Calu3 (cell line): ENCODE measurements at regions not wholly inside any gene's neighbourhood (a gene's known extent, or its start where the extent isn't known, plus 50 kb on each side); places are given as distances from the start of the nearest gene placed in this dataset.

Experiments used
- BruUV-seq: library from RNA; stranded (reverse); fragments of 400-500 nt; replicated peaks from 2 replicates; lab custom pipeline; 2021; lab: Mats Ljungman, UMichigan
- CTCF ChIA-PET: fragments of 300-600 bp; sonication (Branson Sonifier 250); formaldehyde crosslinking; loops from one replicate; lab custom pipeline; 2022; ENCODE audit warnings: antibody characterized with exemption; lab: Charles Lee
- DNase-seq: peaks from one replicate; pipeline ENCODE4 v3.0.0; 2022
- H3K27ac Mint-ChIP-seq: one replicate; pipeline ENCODE4 v1.8.0; 2022; ENCODE audit warnings: mixed read lengths; ENCODE audit not compliant: unreplicated experiment
- H3K27me3 Mint-ChIP-seq: one replicate; pipeline ENCODE4 v1.8.0; 2022; ENCODE audit warnings: mixed read lengths; ENCODE audit not compliant: unreplicated experiment
- H3K36me3 Mint-ChIP-seq: one replicate; pipeline ENCODE4 v1.8.0; 2022; ENCODE audit warnings: mild to moderate bottlenecking, moderate library complexity, mixed read lengths; ENCODE audit not compliant: insufficient read depth, unreplicated experiment
- H3K4me1 Mint-ChIP-seq: one replicate; pipeline ENCODE4 v1.8.0; 2022; ENCODE audit warnings: mild to moderate bottlenecking, low read depth, mixed read lengths; ENCODE audit not compliant: unreplicated experiment
- H3K4me3 Mint-ChIP-seq: one replicate; pipeline ENCODE4 v1.8.0; 2022; ENCODE audit warnings: mild to moderate bottlenecking, low read depth, moderate library complexity, mixed read lengths; ENCODE audit not compliant: unreplicated experiment
- H3K9me3 Mint-ChIP-seq: one replicate; pipeline ENCODE4 v1.8.0; 2022; ENCODE audit warnings: low read depth, mixed read lengths; ENCODE audit not compliant: unreplicated experiment
- CTCF ChIP-seq: fragments of 200-600 bp; IDR thresholded peaks from one replicate; pipeline ENCODE4 v1.8.0; 2022; ENCODE audit warnings: antibody characterized with exemption; ENCODE audit not compliant: unreplicated experiment
- intact Hi-C: fragments of 100-400 bp; cut with micrococcal nuclease; formaldehyde crosslinking; loops from one replicate; pipeline ENCODE4 v1.10.0; 2022; ENCODE audit not compliant: unreplicated experiment

- no TSS peak for BruUV-seq
- no peak for TF ChIP-seq CTCF
- DNase-seq: no peak
- CTCF ChIA-PET: no interaction called here
- Mint-ChIP-seq H3K4me1 (no peaks in the 10 kb centered on the region), H3K27ac (no peak overlapping the region), H3K36me3 (no peaks in the 10 kb centered on the region), H3K9me3 (peaks cover 2% of the 10 kb centered on the region), H3K27me3 (no peaks in the 10 kb centered on the region), H3K4me3 (no peak overlapping the region)
- intact Hi-C loops: no loop called here
Measured at GRCh38 chrX:42459735-42460134, 318.2 kb downstream of the PPP1R2C start.

GRCh38 chrX:42456176-42456700, 321.7 kb downstream of the PPP1R2C start:
- Mint-ChIP-seq H3K4me3 (no peak overlapping the region), H3K27ac (no peak overlapping the region), H3K27me3 (no peaks in the 10 kb centered on the region), H3K36me3 (no peaks in the 10 kb centered on the region), H3K4me1 (no peaks in the 10 kb centered on the region), H3K9me3 (no peaks in the 10 kb centered on the region)
- TF ChIP-seq CTCF: no peak
- intact Hi-C loops: no loop called here
- DNase-seq: no peak
- CTCF ChIA-PET: no interaction called here
- BruUV-seq: no TSS peak

GRCh38 chrX:42450228-42450627, 327.7 kb downstream of the PPP1R2C start:
- Mint-ChIP-seq H3K4me1 (no peaks in the 10 kb centered on the region), H3K9me3 (no peaks in the 10 kb centered on the region), H3K27ac (no peak overlapping the region), H3K4me3 (no peak overlapping the region), H3K27me3 (no peaks in the 10 kb centered on the region), H3K36me3 (no peaks in the 10 kb centered on the region)
- no peak for DNase-seq
- CTCF ChIA-PET: no interaction called here
- no peak for TF ChIP-seq CTCF
- BruUV-seq: no TSS peak
- intact Hi-C loops: no loop called here

- H3K36me3 Mint-ChIP-seq: no peaks in the 10 kb centered on the region
- BruUV-seq: no TSS peak
Measured at GRCh38 chrX:42443267-42443666, 334.7 kb downstream of the PPP1R2C start.

More at GRCh38 chrX:42443267-42443666, 334.7 kb downstream of the PPP1R2C start:
- CTCF ChIA-PET: no interaction called here
- intact Hi-C loops: no loop called here
- peaks cover 15% of the 10 kb centered on the region for H3K27me3 Mint-ChIP-seq
- no peak for TF ChIP-seq CTCF
- no peak overlapping the region for H3K27ac Mint-ChIP-seq
- no peak for DNase-seq
- no peak overlapping the region for H3K4me3 Mint-ChIP-seq
- H3K9me3 Mint-ChIP-seq: peaks cover 4% of the 10 kb centered on the region
- H3K4me1 Mint-ChIP-seq: no peaks in the 10 kb centered on the region
